GM18520 (cell line): ENCODE measurements at regions not wholly inside any gene's neighbourhood (a gene's known extent, or its start where the extent isn't known, plus 50 kb on each side); places are given as distances from the start of the nearest gene placed in this dataset.

Experiments
- ATAC-seq: cut with Tn5 transposase; IDR thresholded peaks from one replicate; pipeline ENCODE4 v1.9.1; 2021; ENCODE audit not compliant: unreplicated experiment

DNA sequence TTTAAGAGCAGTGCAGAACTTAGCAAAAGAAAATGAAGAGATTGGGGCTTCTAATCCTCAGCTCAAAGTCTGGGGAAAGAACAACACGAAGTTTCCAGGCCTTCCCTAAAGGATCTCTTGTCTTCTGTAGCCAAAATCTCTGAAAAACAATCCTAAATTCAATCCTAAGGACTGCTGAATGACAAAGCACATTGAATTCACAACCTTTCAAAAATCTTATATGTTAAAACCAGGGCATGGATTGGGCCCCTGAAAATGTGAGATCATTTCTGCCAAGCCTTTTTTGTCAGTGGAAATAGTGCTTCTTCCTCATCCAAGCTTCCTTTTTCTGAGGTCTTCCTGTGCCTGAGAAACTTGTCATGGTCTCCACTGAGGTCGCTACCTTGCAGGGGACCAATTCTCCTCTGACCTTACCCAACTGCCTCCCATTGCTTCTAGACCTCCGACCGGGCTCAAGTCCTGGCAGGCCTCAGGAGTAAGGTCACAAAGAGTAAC, 126.2 kb upstream of the ARID1B start:
- no peak for ATAC-seq

DNA sequence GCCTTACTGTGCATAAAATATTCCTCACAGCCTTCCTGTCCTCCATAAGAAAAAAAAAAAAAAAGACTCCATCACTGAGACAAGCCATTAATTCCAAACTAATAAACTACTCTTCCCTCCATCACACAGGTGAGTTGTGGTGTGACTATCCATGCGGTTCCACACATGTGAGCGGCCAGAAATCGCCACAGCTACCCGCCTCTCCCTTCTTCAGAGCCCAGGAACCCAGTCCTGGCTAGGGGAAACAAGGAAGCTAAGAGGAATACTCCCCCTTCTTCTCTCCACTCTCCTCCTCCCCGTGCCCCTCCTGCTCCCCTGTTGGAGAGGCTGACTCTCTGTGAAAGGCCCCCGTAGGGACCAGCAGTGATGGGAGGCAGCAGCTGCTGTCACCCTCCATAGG, 128.6 kb upstream of the ARID1B start:
- ATAC-seq: no peak

DNA sequence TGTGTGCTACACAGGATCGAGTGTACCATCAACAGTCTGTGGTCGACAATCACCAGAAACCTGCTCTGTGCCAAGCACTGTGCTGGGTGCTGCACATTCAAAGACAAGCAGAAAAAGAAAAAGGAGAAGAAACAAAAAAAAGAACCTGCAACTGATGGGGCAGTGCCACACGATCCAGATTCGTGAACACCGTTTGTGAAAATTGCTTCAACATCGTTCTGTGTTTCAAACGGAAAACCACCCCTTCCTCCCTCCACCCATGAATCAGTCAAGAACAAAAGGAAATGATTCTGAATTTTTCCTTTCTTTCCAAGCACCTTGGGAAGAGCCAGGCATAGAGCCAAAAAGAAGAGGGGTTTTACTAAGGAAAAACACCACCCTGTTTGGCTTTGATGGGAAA, 129.2 kb upstream of the ARID1B start:
- no peak for ATAC-seq

DNA sequence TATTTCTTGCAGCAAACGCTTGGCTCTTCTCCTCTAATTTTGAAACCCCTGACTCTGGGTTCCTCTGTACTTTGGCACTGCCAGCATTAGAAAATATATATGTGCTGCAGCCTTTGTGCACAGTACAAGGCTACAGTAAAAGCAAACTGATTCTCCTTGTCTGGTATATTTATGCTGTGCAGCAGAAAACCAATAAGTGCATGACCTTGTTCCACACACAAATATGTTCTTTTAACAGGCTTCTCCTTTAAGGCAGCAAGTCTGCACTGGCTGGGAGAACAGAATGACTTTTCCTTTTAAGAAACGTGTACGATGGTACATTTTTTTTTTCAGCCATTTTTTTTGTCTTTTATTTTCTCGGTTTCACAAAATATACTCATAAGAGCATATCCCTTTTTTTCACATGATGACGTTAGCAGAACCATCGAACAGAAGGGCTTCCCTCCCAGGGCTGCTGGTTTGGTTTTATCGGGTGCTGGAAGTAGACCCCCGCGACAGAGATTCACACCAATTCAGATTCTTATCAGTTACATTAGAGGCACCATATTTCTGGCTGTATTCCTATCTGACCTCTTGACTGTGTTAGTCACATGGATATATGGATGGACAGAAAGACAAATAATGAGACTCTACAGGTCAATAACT, 129.9 kb upstream of the ARID1B start:
- no peak for ATAC-seq

DNA sequence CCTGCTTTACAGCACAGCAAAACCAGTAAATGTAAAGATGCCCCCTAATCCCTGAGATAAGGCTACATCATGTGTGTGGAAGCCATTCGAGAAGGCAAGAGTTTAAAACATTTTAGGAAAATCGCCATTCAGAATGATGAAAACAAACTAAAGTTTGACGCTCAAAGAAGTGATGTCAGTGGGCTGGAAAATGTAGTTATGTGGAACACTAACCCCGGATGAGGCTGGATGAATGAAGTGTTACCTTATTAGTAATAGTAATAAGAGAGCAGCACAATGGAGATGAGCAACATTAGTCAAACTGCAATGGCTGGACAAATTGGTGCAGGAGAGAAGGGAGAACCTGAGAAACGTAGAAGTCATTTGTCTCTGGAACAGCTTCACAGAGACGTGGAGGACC, 130.7 kb upstream of the ARID1B start:
- no peak for ATAC-seq

DNA sequence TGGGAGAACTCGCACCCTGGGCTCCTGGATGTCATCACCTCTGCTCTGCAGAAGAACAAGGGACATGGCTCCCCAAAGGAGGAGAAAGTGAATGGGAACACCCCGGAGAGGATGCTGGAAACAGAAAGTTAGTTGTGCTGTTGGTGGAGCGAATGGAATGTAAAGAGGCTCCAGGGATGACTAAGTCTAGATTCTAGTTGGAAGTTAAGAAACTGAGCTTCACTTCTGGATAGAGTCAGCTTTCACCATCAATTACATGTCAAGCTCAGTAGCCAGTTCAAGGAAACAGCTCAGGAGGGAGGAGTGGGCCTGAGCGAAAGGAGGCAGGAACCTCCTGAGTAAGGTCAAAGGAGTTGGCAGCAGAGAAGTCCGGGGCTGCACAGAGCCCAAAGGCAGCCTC, 132.1 kb upstream of the ARID1B start:
- no peak for ATAC-seq

DNA sequence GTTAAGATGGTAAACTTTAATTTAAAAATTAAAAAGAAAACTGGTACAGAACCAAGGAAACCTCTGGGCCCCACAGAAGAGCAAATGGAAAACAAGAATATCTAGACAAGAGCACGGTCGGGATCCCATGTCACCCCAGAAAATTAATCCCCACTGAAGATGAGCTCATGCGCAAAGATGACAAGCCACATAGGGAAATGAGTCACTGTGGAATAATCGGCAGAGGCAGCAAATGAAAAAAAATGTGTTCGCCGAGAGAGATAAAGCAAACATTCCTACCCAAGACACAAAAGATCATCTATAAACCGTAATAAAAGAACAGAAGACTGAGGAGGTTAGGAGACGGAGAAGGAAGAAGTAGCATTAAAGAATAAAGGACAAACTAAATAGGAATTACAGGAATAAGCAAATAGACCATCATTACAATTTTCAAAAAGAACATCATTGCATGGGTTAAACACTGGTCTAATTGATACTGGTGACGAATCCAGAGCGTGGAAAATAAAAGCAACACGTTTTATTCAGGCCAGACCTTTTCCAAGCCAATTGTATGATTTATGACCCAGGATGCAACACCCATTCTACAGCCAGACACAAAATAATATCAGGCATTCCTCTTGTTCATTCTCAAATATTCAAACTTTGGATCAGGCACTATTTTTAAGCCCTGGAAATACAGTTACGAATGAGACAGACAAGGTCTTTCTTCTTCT, 138.0 kb upstream of the ARID1B start:
- no peak for ATAC-seq

DNA sequence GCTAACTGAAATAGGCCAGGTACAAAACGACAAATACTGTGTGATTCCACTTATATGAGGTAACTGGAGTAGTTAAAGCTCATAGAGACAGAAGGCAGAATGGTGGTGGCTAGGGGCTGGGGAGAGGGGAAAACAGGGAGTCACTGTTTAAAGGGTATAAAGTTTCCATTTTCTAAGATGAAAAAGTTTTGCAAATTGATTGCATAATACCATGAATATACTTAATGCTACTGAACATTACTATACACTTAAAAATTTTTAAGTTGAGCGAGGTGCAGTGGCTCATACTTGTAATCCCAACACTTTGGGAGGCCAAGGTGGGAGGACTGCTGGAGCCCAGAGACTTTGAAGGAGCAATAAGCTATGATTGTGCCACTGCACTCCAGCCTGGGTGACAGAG, 138.6 kb upstream of the ARID1B start:
- ATAC-seq: no peak

DNA sequence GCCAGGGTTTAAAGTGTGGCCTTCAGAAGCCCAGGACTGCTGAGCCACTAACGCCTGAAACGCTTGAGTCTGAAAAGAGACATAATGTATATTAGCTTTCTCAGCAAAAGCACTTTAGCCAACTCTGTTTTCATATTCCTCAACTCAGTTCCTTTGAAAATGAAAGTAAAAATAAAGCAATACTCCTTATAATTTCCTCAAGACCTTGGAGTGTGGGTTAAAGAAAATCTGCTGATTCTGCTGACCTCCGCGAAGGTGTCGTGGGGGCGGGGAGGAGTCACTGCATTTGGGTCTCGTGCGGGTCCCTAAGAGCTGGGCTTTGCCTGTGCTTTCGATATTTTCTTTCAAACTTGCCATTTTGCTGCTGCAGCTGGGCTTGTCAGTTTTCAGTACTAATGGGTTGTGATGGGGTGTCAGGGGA, 142.2 kb upstream of the ARID1B start:
- no peak for ATAC-seq

DNA sequence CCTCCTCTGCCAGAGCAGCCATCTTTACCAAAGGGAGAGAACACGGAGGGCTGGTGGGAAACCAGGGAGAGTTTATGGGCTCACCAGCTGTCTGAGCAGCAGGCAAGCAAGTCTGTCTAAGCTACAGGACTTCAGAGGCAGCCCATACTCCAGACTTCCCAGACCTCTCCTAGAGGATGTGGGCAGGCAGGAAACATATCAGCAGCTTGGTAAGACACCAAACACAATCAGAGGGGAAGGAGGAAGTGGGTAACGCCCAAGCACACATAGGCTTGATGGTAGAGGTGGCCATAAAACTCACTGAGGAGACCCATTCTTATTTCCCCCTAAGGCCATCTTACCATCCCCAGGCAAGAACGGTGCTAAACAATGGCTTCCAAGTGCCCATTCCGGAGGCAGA, 143.1 kb upstream of the ARID1B start:
- no peak for ATAC-seq

DNA sequence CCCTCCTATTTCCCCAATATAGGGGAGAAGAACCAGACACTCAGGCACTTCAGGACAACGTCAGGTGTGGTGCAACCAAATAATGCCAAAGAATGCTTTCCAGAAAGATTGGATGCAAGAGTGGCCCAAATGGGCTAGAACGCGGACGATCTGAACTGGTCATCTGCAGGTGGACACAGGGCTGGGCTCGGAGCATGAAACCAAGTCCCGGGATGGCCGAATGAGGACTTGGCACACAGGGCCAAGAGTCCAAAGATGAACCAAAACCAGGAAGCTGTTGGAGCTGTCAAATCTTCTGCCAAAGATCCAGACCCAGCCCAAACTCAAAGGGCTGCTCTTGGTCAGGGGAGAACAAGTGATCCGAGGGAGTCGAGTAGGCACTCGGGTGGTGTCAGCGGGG, 143.9 kb upstream of the ARID1B start:
- no peak for ATAC-seq

DNA sequence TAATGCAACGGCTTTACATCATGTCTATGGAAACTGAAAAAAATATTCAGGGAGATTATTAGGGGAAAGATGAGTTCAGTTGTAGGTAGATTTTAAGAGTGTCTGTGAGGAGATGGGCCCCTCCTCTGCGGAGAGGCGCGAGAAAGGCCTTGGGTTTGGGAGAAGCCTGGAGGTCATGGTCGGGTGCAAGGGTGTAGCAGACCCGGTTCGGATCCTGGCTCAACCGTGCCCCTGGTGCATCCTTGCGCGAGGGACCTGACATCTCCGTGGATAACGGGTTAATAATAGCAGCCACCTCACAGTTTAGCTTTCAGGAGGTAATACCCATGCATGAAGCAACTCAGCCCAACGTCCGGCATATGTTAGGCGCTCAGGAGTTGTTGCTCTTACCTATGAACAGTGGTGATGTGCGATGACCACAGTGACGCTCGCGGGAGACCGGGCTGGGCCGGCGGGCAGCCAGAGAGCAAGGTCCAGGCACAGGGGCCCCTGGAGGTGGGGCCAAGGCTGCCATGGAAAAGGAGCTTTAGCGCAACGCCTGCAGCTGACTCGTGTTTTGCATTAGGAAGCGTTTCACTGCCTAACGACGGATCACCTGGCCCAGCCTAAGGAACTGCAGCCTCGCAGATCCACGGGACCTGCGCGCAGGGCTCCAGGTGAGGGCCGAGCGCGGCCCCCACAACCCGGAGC, 146.4 kb upstream of the ARID1B start:
- ATAC-seq: no peak

DNA sequence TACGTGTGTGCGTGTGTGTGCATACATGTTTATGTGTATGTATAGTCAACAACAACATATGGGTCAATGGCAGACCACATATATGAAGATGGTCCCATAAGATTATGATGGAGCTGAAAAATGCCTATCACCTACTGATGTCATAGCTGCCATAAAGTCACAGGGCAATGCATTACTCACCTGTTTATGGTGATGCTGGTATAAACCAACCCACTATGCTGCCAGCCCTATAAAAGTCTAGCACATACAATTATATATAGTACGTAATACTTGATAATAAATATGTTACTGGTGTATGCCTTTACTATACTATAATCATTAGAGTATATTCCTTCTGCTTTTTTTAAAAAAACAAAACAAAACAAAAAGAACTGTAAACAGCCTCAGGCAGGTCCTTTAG, 148.4 kb upstream of the ARID1B start:
- ATAC-seq: no peak

DNA sequence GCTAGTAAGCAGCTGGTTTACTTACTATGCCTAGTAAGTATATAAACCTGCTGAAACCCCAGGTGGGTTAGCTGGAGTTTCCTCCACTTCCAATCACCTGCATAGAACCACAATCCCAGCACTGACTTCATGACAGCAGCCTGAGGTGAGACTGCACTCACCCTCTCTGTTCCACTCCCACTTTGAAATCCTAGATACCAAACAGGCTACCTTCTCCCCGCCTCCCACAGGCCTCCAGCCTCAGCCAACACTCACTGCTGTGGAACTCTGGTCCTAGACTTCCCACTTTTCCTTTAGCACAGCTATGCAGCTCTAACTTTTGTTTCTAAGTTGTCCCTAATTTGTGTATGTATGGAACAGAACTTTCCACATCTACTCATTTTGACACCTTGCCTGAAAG, 149.7 kb upstream of the ARID1B start:
- no peak for ATAC-seq

DNA sequence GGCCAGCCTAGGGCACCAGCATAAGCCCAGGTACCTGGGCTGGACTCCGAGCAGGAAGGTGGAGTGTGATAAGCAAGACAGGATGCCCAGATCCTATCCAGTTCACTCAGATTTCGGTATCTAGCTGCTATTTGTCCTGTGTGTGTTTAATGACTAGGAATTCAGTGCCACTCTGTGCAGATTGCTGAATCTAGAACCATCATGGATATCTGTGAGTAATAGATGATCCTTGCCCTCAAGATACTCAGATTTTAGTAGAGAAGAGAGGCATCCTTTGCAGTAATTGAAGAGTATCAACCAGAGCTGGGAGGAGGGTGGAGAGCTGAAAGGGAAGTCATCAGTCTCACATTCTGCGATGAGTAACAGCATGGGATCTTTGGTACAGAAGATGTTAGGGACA, 155.0 kb upstream of the ARID1B start:
- no peak for ATAC-seq

DNA sequence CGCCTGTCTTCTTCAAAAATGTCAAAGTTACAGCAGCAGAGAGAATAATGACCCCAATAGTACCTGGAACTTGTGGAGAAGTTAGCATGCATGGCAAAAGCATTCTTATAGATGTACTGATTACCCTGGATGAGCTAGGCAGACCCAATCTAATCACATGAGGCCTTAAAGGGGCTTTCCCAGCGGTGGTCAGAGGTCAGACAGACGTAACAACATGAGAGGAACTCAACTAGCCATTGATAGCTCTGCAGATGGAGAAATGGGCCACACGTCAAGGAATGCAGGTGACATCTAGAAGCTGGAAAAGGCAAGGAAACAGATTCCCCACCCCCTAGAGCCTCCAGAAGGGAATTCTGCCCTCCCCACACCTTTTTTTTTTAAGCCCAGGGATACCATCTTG, 156.8 kb upstream of the ARID1B start:
- no peak for ATAC-seq

DNA sequence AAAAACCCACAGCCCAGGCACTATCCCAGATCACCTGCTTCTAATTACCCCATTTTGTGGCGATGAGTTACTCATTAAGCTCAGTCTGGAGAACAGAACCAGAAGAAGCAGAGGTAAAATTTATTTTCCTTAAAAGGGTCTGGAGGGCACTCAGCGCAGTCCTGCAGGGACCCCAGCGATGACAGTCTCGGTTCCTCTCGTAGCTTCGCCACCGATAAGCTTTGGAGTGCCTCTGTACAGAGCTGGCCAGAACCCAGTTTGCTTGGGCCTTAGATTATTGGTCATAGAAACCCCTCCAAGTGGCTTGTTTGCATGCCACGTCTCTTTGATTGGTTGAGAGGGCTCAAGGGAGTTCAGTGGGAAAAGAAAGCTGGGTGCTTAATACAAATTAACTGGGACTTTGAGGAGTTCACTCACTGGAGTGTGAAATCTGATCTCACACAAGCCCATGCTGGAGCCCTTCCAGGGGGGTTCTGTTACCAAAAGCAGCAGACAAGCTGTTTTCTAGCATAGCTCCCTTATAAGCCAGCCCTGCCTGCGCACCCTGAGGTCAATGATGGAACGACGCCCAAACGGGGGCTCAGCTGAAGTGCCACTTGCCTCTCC, 158.5 kb upstream of the ARID1B start:
- ATAC-seq: no peak

DNA sequence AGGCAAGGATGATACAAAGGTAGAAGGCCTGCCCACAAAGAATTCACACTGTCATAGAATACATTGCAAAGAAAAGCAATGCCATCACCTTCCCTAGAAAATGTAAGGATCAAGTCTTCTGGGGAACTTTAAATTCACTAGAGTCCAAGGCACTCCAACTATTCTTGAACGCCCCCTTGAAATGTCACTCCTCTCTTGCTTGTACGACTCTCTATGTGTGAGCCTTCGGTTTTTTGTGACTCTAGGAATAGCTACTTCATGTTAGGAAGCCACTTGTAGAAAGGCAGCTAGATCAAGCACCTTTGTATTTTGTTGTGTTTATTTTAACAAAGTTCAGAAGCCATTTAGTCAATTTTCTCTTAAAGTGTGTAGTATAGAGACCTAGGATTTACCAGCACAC, 159.2 kb upstream of the ARID1B start:
- ATAC-seq: no peak

DNA sequence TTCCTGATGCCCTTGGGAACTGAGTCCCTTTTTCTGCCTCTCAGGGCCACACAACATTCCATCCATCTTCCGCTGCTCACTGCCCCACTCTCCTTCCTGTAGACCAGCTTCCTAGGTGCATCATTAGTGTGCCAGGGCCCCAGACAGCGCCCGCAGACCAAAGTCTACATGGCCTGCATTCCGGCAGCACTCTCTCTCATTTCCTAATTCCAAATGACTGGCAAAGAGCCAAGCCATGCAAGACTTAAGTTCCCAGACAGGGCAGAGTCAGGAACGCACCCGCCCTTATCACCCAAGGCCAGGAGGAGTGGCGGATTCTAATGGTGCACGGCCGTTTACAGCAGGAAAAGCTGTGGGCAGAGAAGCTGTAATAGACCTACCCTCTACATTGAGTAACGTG, 159.8 kb upstream of the ARID1B start:
- no peak for ATAC-seq

DNA sequence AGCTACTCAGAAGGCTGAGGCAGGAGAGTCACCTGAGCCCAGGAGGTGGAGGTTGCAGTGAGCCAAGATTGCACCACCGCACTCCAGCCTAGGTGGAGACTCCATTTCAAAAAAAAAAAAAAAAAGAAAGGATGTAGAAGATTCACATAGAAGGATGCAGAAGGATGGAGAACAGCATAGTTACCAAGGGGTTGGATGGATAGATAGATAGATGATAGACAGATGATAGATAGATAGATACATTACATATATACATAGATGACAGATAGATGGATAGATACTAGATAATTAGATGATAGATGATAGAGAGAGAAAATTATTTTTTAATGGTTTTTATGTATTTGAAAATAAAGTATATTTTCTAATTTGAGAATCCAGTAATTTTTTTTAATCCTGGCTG, 160.7 kb upstream of the ARID1B start:
- no peak for ATAC-seq

DNA sequence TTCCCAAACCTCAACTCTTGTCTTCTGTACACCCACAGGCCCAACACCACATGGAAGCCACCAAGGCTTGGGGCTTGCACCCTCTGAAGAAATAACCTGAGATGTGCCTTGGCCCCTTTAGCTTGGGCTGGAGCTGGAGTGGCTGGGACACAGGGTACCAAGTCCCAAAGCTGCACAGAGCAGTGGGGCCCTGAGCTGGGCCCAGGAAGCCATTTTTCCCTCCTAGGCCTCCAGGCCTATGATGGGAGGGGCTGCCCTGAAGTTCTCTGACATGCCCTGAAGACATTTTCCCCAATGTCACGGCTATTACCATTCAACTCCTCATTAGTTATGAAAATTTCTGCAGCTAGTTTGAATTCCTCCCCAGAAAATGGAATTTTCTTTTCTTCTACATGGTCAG, 163.2 kb upstream of the ARID1B start:
- no peak for ATAC-seq

DNA sequence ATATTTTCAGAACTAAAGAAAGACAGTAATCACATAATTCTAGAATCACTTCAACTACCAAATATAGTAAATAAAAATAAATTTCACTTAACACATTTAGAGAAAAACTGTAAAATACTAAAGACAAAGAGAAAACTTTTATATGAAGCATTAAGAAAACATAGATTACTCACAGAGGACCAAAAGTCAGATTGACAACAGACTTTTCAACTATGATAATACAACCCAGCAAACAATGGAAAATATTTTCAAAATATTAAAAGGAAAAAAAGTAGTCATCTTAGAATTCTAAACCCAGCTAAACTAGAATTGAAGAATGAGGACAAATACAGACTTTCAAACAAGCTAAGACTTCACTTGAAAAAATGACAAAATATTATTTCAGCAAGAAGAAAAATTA, 164.8 kb upstream of the ARID1B start:
- ATAC-seq: no peak
